ENCODE measurements at regions not wholly inside any gene's neighbourhood (a gene's known extent, or its start where the extent isn't known, plus 50 kb on each side); places are given as distances from the start of the nearest gene placed in this dataset.

- DNase-seq = no peak
- Mint-ChIP-seq H3K27me3 (no peaks in the 10 kb centered on the region), H3K36me3 (ENCODE audit: low read depth) (no peaks in the 10 kb centered on the region), H3K4me1 (ENCODE audit: low read depth) (no peaks in the 10 kb centered on the region), H3K4me3 (no peak overlapping the region), H3K9me3 (no peaks in the 10 kb centered on the region), H3K27ac (no peak overlapping the region)
- ChIA-PET CTCF (interaction anchor here (1.0 to 1.3 kb wide), 2 partner anchors 10 kb away, joined by 3 to 4 read pairs; no protein-coding TSS in a partner anchor), POLR2A (no interaction called here)
- TF ChIP-seq CTCF (IDR thresholded peaks at IDR 0.05) = no peak
- intact Hi-C loops (cut with micrococcal nuclease) = no loop called here
- ATAC-seq = no peak
Observed at GRCh38 chr5:135236908-135237747, 161.9 kb downstream of the MACROH2A1 start.

- no peaks in the 10 kb centered on the region for H3K4me1 Mint-ChIP-seq (ENCODE audit: low read depth)
- no peak for TF ChIP-seq CTCF (IDR thresholded peaks at IDR 0.05)
- H3K27ac Mint-ChIP-seq = no peak overlapping the region
- no peaks in the 10 kb centered on the region for H3K27me3 Mint-ChIP-seq
- POLR2A ChIA-PET = no interaction called here
- H3K9me3 Mint-ChIP-seq = no peaks in the 10 kb centered on the region
- CTCF ChIA-PET = interaction anchor here (2.0 kb wide), 1 partner anchor 7 kb away, joined by 4 read pairs; no protein-coding TSS in a partner anchor
- DNase-seq = no peak
- intact Hi-C loops (cut with micrococcal nuclease) = no loop called here
- ATAC-seq = no peak
- no peak overlapping the region for H3K4me3 Mint-ChIP-seq
- no peaks in the 10 kb centered on the region for H3K36me3 Mint-ChIP-seq (ENCODE audit: low read depth)
Observed at GRCh38 chr5:135236228-135236907, 162.7 kb downstream of the MACROH2A1 start.

GRCh38 chr5:135235551-135236227, 163.3 kb downstream of the MACROH2A1 start:
- H3K4me1 Mint-ChIP-seq (ENCODE audit: low read depth) = no peaks in the 10 kb centered on the region
- intact Hi-C loops (cut with micrococcal nuclease) = no loop called here
- DNase-seq = no peak
- no peaks in the 10 kb centered on the region for H3K9me3 Mint-ChIP-seq
- no peak for TF ChIP-seq CTCF (IDR thresholded peaks at IDR 0.05)
- H3K4me3 Mint-ChIP-seq = no peak overlapping the region
- H3K36me3 Mint-ChIP-seq (ENCODE audit: low read depth) = no peaks in the 10 kb centered on the region
- no peak overlapping the region for H3K27ac Mint-ChIP-seq
- POLR2A ChIA-PET = interaction anchor here (0.5 kb wide), 1 partner anchor 107 kb away, joined by 3 read pairs; no protein-coding TSS in a partner anchor
- peaks cover 1% of the 10 kb centered on the region for H3K27me3 Mint-ChIP-seq
- ATAC-seq = no peak
- CTCF ChIA-PET = interaction anchor here (2.0 kb wide), 1 partner anchor 8 kb away, joined by 4 read pairs; no protein-coding TSS in a partner anchor

- H3K4me3 Mint-ChIP-seq = no peak overlapping the region
- ATAC-seq (no peak), DNase-seq (no peak)
- TF ChIP-seq CTCF (IDR thresholded peaks at IDR 0.05) = no peak
- no peaks in the 10 kb centered on the region for H3K9me3 Mint-ChIP-seq
- ChIA-PET POLR2A (interaction anchor here (0.5 kb wide), 1 partner anchor 107 kb away, joined by 3 read pairs; no protein-coding TSS in a partner anchor), CTCF (interaction anchor here (2.0 kb wide), 1 partner anchor 9 kb away, joined by 4 read pairs; no protein-coding TSS in a partner anchor)
- H3K27me3 Mint-ChIP-seq = peaks cover 1% of the 10 kb centered on the region
- intact Hi-C loops (cut with micrococcal nuclease) = no loop called here
- no peaks in the 10 kb centered on the region for H3K36me3 Mint-ChIP-seq (ENCODE audit: low read depth)
- no peaks in the 10 kb centered on the region for H3K4me1 Mint-ChIP-seq (ENCODE audit: low read depth)
- H3K27ac Mint-ChIP-seq = no peak overlapping the region
Observed at GRCh38 chr5:135234666-135235401, 164.2 kb downstream of the MACROH2A1 start.
